ENCODE measurements at regions not wholly inside any gene's neighbourhood (a gene's known extent, or its start where the extent isn't known, plus 50 kb on each side); places are given as distances from the start of the nearest gene placed in this dataset.

- H3K4me3 ChIP-seq (replicated peaks in 1 of 4; ENCODE audit: control extremely low read depth in 1 of 4, insufficient read depth in 1 of 4, low read depth in 3 of 4, low read length in 4 of 4) = no peak overlapping the region
- no peaks in the 10 kb centered on the region for H3K9me3 ChIP-seq (ENCODE audit: control insufficient read depth, insufficient read depth, low read depth, low read length)
- no peaks in the 10 kb centered on the region for H3K4me1 ChIP-seq (ENCODE audit: control insufficient read depth, extremely low read depth, insufficient read depth, low read length)
- H3K27me3 ChIP-seq (ENCODE audit: control insufficient read depth, insufficient read depth, low read length) = no peaks in the 10 kb centered on the region
- no peaks in the 10 kb centered on the region for H3K79me2 ChIP-seq (ENCODE audit: control insufficient read depth, insufficient read depth, low read length)
- no peak overlapping the region for H3K4me2 ChIP-seq (ENCODE audit: extremely low read depth, insufficient read depth, low read length)
- no peaks in the 10 kb centered on the region for H4K20me1 ChIP-seq (ENCODE audit: control insufficient read depth, extremely low read depth, insufficient read depth, low read length)
- no peak for TF ChIP-seq CTCF (conservative IDR thresholded peaks at IDR 0.05 in 1 of 2, IDR thresholded peaks at IDR 0.05 in 1 of 2; ENCODE audit: low read depth in 1 of 2, low read length in 2 of 2)
- TF ChIP-seq EZH2 (IDR thresholded peaks at IDR 0.05; ENCODE audit: low read length, missing control alignments) = no peak
- H2AFZ ChIP-seq (ENCODE audit: low read length) = no peak overlapping the region
- peak in 1 of 2 donors; percentile 1 for DNase-seq (ENCODE audit: low read depth in 2 of 2)
- H3K9ac ChIP-seq (ENCODE audit: insufficient read depth, low read length) = no peak overlapping the region
- no peaks in the 10 kb centered on the region for H3K36me3 ChIP-seq (ENCODE audit: control insufficient read depth, insufficient read depth, low read length)
- H3K27ac ChIP-seq (ENCODE audit: insufficient read depth, low read length) = no peak overlapping the region
Measured at GRCh38 chr7:85815526-85815925, 628.7 kb upstream of the SEMA3D start.

GRCh38 chr7:85806321-85806720, 619.5 kb upstream of the SEMA3D start:
- no peak for DNase-seq (ENCODE audit: low read depth in 2 of 2)
- H3K4me3 ChIP-seq (replicated peaks in 1 of 4; ENCODE audit: control extremely low read depth in 1 of 4, insufficient read depth in 1 of 4, low read depth in 3 of 4, low read length in 4 of 4) = no peak overlapping the region
- H2AFZ ChIP-seq (ENCODE audit: low read length) = no peak overlapping the region
- no peaks in the 10 kb centered on the region for H3K27me3 ChIP-seq (ENCODE audit: control insufficient read depth, insufficient read depth, low read length)
- TF ChIP-seq CTCF (conservative IDR thresholded peaks at IDR 0.05 in 1 of 2, IDR thresholded peaks at IDR 0.05 in 1 of 2; ENCODE audit: low read depth in 1 of 2, low read length in 2 of 2) (peak in 1 of 2 donors; percentile 3), EZH2 (IDR thresholded peaks at IDR 0.05; ENCODE audit: low read length, missing control alignments) (no peak)
- no peaks in the 10 kb centered on the region for H3K9me3 ChIP-seq (ENCODE audit: control insufficient read depth, insufficient read depth, low read depth, low read length)
- H3K36me3 ChIP-seq (ENCODE audit: control insufficient read depth, insufficient read depth, low read length) = no peaks in the 10 kb centered on the region
- H3K9ac ChIP-seq (ENCODE audit: insufficient read depth, low read length) = no peak overlapping the region
- H4K20me1 ChIP-seq (ENCODE audit: control insufficient read depth, extremely low read depth, insufficient read depth, low read length) = no peaks in the 10 kb centered on the region
- no peak overlapping the region for H3K4me2 ChIP-seq (ENCODE audit: extremely low read depth, insufficient read depth, low read length)
- H3K79me2 ChIP-seq (ENCODE audit: control insufficient read depth, insufficient read depth, low read length) = no peaks in the 10 kb centered on the region
- H3K27ac ChIP-seq (ENCODE audit: insufficient read depth, low read length) = no peak overlapping the region
- no peaks in the 10 kb centered on the region for H3K4me1 ChIP-seq (ENCODE audit: control insufficient read depth, extremely low read depth, insufficient read depth, low read length)

- Histone ChIP-seq H3K4me1 (ENCODE audit: control insufficient read depth, extremely low read depth, insufficient read depth, low read length) (no peaks in the 10 kb centered on the region), H2AFZ (ENCODE audit: low read length) (no peak overlapping the region), H3K79me2 (ENCODE audit: control insufficient read depth, insufficient read depth, low read length) (no peaks in the 10 kb centered on the region), H3K9ac (ENCODE audit: insufficient read depth, low read length) (no peak overlapping the region), H3K9me3 (ENCODE audit: control insufficient read depth, insufficient read depth, low read depth, low read length) (no peaks in the 10 kb centered on the region), H3K4me2 (ENCODE audit: extremely low read depth, insufficient read depth, low read length) (no peak overlapping the region), H3K4me3 (replicated peaks in 1 of 4; ENCODE audit: control extremely low read depth in 1 of 4, insufficient read depth in 1 of 4, low read depth in 3 of 4, low read length in 4 of 4) (no peak overlapping the region), H4K20me1 (ENCODE audit: control insufficient read depth, extremely low read depth, insufficient read depth, low read length) (no peaks in the 10 kb centered on the region), H3K36me3 (ENCODE audit: control insufficient read depth, insufficient read depth, low read length) (no peaks in the 10 kb centered on the region), H3K27ac (ENCODE audit: insufficient read depth, low read length) (no peak overlapping the region), H3K27me3 (ENCODE audit: control insufficient read depth, insufficient read depth, low read length) (no peaks in the 10 kb centered on the region)
- TF ChIP-seq EZH2 (IDR thresholded peaks at IDR 0.05; ENCODE audit: low read length, missing control alignments) (no peak), CTCF (conservative IDR thresholded peaks at IDR 0.05 in 1 of 2, IDR thresholded peaks at IDR 0.05 in 1 of 2; ENCODE audit: low read depth in 1 of 2, low read length in 2 of 2) (no peak)
- DNase-seq (ENCODE audit: low read depth in 2 of 2) = no peak
Measured at GRCh38 chr7:85805656-85806055, 618.8 kb upstream of the SEMA3D start.
